A673 (cell line): ENCODE measurements at regions not wholly inside any gene's neighbourhood (a gene's known extent, or its start where the extent isn't known, plus 50 kb on each side); places are given as distances from the start of the nearest gene placed in this dataset.
A peak's percentile ranks its signal among the peaks of the same experiment; 100 is the strongest.

Experiments
- BruUV-seq: library from RNA; stranded (reverse); fragments of 400-500 nt; replicated peaks from 2 replicates; lab custom pipeline; 2021; lab: Mats Ljungman, UMichigan
- CTCF ChIA-PET: fragments of 300-600 bp; sonication (Branson Sonifier 250); formaldehyde crosslinking; loops from one replicate; lab custom pipeline; 2022; ENCODE audit warnings: antibody characterized with exemption; lab: Charles Lee
- POLR2A ChIA-PET: fragments of 300-600 bp; sonication (Branson Sonifier 250); formaldehyde crosslinking; loops from one replicate; lab custom pipeline; 2022; ENCODE audit warnings: antibody characterized with exemption; ENCODE audit not compliant: low non-redundant PET; lab: Charles Lee
- DNase-seq: peaks from one replicate; pipeline ENCODE4 v3.0.0-alpha.2; 2015; ENCODE audit warnings: low spot score
- H3K27ac ChIP-seq: fragments of 200-600 bp; sonication (generic); 2 replicates; pipeline ENCODE4 v1.5.1; 2016; ENCODE audit warnings: mixed run types, low read depth, mild to moderate bottlenecking, mixed read lengths, antibody characterized with exemption, low read length; ENCODE audit not compliant: poor library complexity, severe bottlenecking
- H3K27me3 ChIP-seq: fragments of 200-600 bp; sonication (generic); replicated peaks from 2 replicates; pipeline ENCODE4 v1.6.1; 2017; ENCODE audit warnings: mixed run types, low read depth, mild to moderate bottlenecking, mixed read lengths, antibody characterized with exemption, low read length; ENCODE audit not compliant: insufficient read depth, poor library complexity
- H3K36me3 ChIP-seq: fragments of 200-600 bp; sonication (generic); 2 replicates; pipeline ENCODE4 v1.6.1; 2016; ENCODE audit warnings: mixed run types, mild to moderate bottlenecking, mixed read lengths, antibody characterized with exemption, low read length; ENCODE audit not compliant: insufficient read depth, poor library complexity, severe bottlenecking
- H3K4me1 ChIP-seq: fragments of 200-600 bp; sonication (generic); 2 replicates; pipeline ENCODE4 v1.6.1; 2017; ENCODE audit warnings: mixed run types, mild to moderate bottlenecking, mixed read lengths, antibody characterized with exemption, low read length; ENCODE audit not compliant: insufficient read depth, poor library complexity, severe bottlenecking
- H3K4me3 ChIP-seq: fragments of 200-600 bp; sonication (generic); 2 replicates; pipeline ENCODE4 v1.5.1; 2016; ENCODE audit warnings: low read depth, mixed run types, mild to moderate bottlenecking, mixed read lengths, low read length; ENCODE audit not compliant: poor library complexity, severe bottlenecking
- H3K9me3 ChIP-seq: fragments of 200-600 bp; sonication (generic); 2 replicates; pipeline ENCODE4 v1.6.1; 2016; ENCODE audit warnings: mixed run types, low read depth, mild to moderate bottlenecking, mixed read lengths, antibody characterized with exemption, low read length; ENCODE audit not compliant: poor library complexity, severe bottlenecking
- CTCF ChIP-seq: fragments of 300-800, 200-600 bp; sonication (generic); conservative IDR thresholded peaks from 2 replicates; pipeline ENCODE4 v1.5.1; 2017; ENCODE audit warnings: low read depth, mild to moderate bottlenecking, antibody characterized with exemption, low read length, moderate library complexity, mixed read lengths
- EZH2 ChIP-seq: fragments of 200-600 bp; sonication (generic); IDR thresholded peaks from 2 replicates; pipeline ENCODE4 v1.6.1; 2017; ENCODE audit warnings: borderline replicate concordance, low read depth, mild to moderate bottlenecking, mixed read lengths, antibody characterized with exemption, low read length; ENCODE audit not compliant: poor library complexity, severe bottlenecking
- intact Hi-C: fragments of 100-400 bp; cut with micrococcal nuclease; formaldehyde crosslinking; loops from one replicate; pipeline ENCODE4 v1.10.0; 2022; ENCODE audit not compliant: unreplicated experiment

DNA sequence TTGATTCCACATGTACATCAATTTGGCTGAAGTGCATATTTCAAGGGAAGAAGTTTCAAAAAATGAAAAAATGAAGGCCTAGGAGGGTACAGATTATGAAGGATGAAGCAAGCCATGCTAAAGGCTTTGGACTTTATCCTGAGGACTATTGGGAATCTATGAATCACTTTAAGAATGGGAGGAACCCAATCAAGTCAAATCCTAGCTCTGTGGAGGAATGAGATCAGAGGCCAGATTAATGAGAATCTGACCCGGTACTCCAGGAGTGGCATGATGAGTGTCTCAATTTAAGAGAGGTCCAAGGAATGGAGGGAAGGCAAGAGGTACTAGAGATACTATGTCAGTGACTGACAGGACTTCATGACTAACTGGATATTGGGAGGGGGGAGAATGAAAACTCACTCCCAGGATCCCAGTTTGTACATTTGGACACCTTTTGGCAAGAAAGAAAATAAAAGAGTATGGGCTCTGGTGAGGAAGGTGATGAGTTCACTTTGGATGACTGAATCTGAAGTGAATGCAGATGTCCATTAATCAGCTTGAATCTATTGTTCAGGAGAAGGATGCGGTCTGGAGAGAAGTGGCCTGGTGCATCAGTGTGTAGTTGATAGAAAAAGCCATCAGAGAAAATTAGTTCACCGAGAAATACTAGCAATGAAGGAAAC, 349.0 kb downstream of the EFNB2 start:
- CTCF ChIA-PET = no interaction called here
- no peaks in the 10 kb centered on the region for H3K9me3 ChIP-seq

GRCh38 chr13:106184790-106185189, 350.7 kb downstream of the EFNB2 start:
- BruUV-seq = no TSS peak
- no peak for DNase-seq
- Histone ChIP-seq H3K9me3 (no peaks in the 10 kb centered on the region), H3K4me3 (no peak overlapping the region), H3K27me3 (no peaks in the 10 kb centered on the region), H3K27ac (no peak overlapping the region), H3K36me3 (no peaks in the 10 kb centered on the region), H3K4me1 (no peaks in the 10 kb centered on the region)
- TF ChIP-seq EZH2 = no peak
- no peak for TF ChIP-seq CTCF
- ChIA-PET POLR2A (no interaction called here), CTCF (no interaction called here)
- intact Hi-C loops = no loop called here

More for the DNA sequence above, 349.0 kb downstream of the EFNB2 start:
- no peak for DNase-seq
- no TSS peak for BruUV-seq
- TF ChIP-seq CTCF (no peak), EZH2 (no peak)
- intact Hi-C loops = no loop called here
- H3K27ac ChIP-seq = no peak overlapping the region
- no peak overlapping the region for H3K4me3 ChIP-seq
- H3K36me3 ChIP-seq = no peaks in the 10 kb centered on the region
- POLR2A ChIA-PET = no interaction called here
- H3K27me3 ChIP-seq = no peaks in the 10 kb centered on the region
- H3K4me1 ChIP-seq = no peaks in the 10 kb centered on the region

DNA sequence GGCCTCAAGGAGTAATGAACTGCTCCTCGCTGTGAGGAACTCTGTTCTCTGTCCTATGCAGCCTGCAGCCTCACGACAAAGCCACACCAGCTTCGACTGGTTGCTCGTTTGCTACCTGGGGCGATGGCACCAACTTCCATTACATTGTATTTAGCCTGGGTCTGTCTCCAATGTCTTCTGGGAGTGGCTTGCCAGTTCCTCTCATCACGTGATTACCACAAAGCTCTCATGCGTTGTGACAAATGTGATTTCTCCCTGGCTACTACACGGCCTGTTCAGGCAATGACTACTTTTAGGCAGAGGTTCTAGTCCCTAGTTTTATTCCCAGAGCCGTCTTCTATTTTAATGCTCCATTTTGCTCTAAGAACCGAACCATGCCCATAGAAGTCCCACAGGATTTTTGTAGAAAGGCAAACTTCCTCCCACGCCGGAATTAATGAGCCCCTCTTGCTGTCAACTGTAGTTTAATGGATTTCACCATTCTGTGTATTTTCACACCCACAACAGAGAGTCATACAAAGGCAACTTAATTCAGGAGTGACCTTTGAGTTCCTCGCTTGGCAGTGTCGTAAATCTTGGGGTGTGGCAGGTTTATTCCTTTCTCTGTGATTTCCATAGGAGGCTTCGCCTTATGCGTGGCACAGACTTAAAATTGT, 351.9 kb downstream of the EFNB2 start:
- Histone ChIP-seq H3K36me3 (no peaks in the 10 kb centered on the region), H3K4me1 (no peaks in the 10 kb centered on the region), H3K9me3 (no peaks in the 10 kb centered on the region), H3K27me3 (no peaks in the 10 kb centered on the region), H3K4me3 (no peak overlapping the region), H3K27ac (no peak overlapping the region)
- peak; percentile 11 for DNase-seq
- BruUV-seq = no TSS peak
- intact Hi-C loops = no loop called here
- POLR2A ChIA-PET = no interaction called here
- CTCF ChIA-PET = no interaction called here
- TF ChIP-seq CTCF = no peak
